NB4 (cell line): ENCODE measurements at regions not wholly inside any gene's neighbourhood (a gene's known extent, or its start where the extent isn't known, plus 50 kb on each side); places are given as distances from the start of the nearest gene placed in this dataset.

Experiments
- DNase-seq: peaks from one replicate; pipeline ENCODE4 v3.0.0; 2010; ENCODE audit warnings: low read depth
- H3K4me3 ChIP-seq: one replicate; pipeline ENCODE4 v1.5.1; 2011; ENCODE audit warnings: mild to moderate bottlenecking, low read depth, low read length, moderate library complexity
- MYC ChIP-seq: IDR thresholded peaks from 2 replicates; pipeline ENCODE4 v1.6.1; 2011; ENCODE audit warnings: low read depth, low read length
- POLR2A ChIP-seq: IDR thresholded peaks from 2 replicates; pipeline ENCODE4 v1.6.1; 2011; ENCODE audit warnings: mild to moderate bottlenecking; ENCODE audit not compliant: insufficient read length; ENCODE audit errors: extremely low read depth
- TF ChIP-seq, protein P1 (sequence below): IDR thresholded peaks from one replicate; pipeline ENCODE4 v1.5.1; 2012; ENCODE audit warnings: low read depth, low read length
- TF ChIP-seq, protein P2 (sequence below): IDR thresholded peaks from 2 replicates; pipeline ENCODE4 v1.6.1; 2011; ENCODE audit warnings: low read depth, low read length

DNA sequence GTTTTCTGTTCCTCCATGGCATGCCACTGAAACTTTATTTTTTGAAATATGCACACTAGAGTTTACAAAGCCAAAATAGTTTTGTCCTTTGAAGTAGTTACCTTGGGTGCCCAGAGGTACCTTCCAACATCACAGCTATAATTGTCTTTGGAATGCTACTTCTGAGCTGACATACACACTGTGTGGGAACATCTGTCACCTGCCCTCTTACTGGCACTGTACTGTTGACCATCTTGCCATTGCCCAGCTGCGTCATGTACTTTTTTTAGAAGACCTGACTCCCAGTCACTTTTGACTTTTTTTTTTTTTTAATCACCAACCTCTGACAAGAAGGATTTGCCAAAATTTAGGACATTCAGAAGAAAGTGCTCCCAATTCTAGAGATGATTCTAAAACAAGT, 200.5 kb upstream of the CXorf66 start:
- TF ChIP-seq, protein P1, sequence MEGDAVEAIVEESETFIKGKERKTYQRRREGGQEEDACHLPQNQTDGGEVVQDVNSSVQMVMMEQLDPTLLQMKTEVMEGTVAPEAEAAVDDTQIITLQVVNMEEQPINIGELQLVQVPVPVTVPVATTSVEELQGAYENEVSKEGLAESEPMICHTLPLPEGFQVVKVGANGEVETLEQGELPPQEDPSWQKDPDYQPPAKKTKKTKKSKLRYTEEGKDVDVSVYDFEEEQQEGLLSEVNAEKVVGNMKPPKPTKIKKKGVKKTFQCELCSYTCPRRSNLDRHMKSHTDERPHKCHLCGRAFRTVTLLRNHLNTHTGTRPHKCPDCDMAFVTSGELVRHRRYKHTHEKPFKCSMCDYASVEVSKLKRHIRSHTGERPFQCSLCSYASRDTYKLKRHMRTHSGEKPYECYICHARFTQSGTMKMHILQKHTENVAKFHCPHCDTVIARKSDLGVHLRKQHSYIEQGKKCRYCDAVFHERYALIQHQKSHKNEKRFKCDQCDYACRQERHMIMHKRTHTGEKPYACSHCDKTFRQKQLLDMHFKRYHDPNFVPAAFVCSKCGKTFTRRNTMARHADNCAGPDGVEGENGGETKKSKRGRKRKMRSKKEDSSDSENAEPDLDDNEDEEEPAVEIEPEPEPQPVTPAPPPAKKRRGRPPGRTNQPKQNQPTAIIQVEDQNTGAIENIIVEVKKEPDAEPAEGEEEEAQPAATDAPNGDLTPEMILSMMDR: no peak
- no peak for TF ChIP-seq MYC
- TF ChIP-seq, protein P2, sequence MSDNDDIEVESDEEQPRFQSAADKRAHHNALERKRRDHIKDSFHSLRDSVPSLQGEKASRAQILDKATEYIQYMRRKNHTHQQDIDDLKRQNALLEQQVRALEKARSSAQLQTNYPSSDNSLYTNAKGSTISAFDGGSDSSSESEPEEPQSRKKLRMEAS: no peak
- TF ChIP-seq POLR2A: no peak
- DNase-seq: no peak
- H3K4me3 ChIP-seq: no peak overlapping the region

DNA sequence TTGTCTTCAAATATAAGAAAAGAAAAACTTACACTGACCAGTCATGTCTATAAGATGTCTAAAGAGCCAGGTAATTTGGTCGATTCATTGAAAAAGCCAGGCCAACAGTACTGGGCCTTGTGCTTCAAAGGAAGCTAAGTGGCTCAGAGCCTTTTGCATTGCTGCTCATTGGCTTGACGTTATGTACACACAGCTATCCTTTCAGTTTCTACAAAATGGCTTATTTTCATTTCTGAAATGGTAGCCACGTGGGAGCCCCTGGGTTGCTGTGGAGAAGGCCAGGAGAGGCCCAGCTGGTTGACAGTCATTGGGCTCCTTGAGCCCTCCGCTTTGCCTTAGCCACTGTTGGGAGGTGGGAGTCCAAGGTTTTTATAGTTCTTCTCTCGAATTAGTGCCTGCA, 199.1 kb upstream of the CXorf66 start:
- H3K4me3 ChIP-seq: no peak overlapping the region
- TF ChIP-seq, protein P1: no peak
- TF ChIP-seq POLR2A: no peak
- TF ChIP-seq MYC: no peak
- TF ChIP-seq, protein P2: no peak
- DNase-seq: no peak

DNA sequence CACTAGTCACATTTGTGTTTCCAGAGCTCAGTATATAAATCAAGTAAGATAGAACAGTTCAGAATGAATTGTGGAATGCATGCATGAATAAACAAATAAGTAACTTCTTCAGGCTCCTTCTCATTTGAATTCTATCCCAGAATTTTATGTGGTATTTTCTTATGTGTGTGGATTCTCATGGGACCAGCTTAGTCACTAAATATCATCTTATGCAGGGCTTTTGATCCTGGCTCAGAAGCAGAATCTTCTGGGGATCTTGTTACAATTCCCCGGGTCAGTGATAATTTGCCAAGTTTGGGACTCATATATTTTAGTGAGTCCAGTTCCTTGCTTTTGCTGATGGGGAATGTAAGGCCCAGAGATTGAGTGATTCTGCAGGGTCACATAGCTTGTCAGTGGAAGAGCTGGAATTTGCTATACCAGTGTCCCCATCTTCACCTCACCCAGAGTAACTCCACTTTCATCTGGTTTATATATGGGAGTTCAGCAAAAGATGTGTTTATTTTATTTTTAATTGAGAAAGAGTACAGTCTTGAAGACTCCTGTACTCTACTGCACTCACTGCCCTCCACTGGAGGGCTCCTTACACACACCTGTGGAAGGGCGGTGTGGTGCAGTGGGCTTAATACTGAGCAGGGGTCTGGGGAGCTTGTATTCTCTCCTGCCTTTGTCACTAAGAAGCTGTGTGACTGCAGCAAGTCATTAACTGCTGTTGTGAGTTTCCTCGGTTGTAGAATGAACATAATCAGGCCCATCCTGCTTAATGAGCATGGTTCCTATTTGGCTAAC, 198.2 kb upstream of the CXorf66 start:
- no peak for DNase-seq
- no peak overlapping the region for H3K4me3 ChIP-seq
- no peak for TF ChIP-seq MYC
- TF ChIP-seq POLR2A: no peak
- TF ChIP-seq, protein P2: no peak

DNA sequence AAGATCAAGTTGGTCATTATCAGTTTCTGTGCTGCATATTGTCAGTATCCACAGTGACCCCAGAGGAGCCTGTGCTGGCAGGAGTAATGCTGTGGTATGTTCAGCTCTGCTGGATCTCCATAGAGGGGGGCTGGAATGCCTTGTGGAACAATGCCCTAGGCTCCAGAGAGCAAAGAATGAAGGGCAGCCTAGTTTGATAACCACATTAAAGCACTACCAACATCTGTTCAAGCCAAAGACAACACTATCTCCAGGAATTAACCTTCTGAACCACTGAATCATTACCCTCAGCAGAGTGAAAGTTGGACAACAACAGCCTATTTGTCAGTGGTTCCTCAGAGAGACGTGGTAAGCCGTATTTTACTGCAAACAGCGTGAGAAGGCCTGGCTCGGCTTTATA, 192.3 kb upstream of the CXorf66 start:
- TF ChIP-seq MYC: no peak
- TF ChIP-seq, protein P2: no peak
- no peak for TF ChIP-seq POLR2A
- TF ChIP-seq, protein P1: no peak
- no peak for DNase-seq
- H3K4me3 ChIP-seq: no peak overlapping the region

DNA sequence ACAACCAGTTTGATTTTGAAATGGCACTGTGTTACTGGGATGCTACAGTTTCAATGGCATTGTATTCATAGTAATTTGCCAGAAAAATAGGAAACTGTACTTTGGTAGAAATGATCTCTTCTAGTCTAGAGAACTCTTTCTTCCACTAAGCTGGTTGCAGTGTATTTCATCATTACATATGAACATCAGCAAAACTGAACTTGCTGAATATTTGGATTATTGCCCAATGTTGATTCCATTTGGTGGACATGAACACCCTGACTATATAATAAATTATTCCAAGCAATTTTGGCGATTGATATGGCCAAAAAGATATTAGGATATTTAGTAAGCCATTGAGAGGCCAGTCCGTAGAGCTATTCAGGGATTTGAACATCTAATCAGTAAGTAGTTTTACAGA, 191.8 kb upstream of the CXorf66 start:
- DNase-seq: no peak
- TF ChIP-seq MYC (no peak), POLR2A (no peak)
- TF ChIP-seq, protein P1: no peak
- TF ChIP-seq, protein P2: no peak
- H3K4me3 ChIP-seq: no peak overlapping the region

DNA sequence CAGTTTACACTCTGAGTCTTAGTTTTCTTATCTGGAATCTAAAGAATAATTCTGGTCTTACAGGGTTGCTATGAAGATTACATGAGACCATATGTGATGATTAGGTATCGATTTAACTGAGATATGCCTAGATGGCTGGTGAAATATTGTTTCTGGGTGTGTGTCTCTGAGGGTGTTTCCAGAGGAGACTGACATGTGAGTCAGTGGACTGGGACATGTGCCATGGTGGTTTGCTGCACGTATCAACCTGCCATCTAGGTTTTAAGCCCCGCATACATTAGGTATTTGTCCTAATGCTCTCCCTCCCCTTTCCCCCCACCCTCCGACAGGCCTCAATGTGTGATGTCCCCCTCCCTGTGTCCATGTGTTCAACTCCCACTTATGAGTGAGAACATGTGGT, 186.0 kb upstream of the CXorf66 start:
- DNase-seq: no peak
- no peak overlapping the region for H3K4me3 ChIP-seq
- TF ChIP-seq POLR2A: no peak
- TF ChIP-seq, protein P2: no peak
- TF ChIP-seq MYC: no peak
- TF ChIP-seq, protein P1: no peak
